ACC112 (cell line): ENCODE measurements at regions not wholly inside any gene's neighbourhood (a gene's known extent, or its start where the extent isn't known, plus 50 kb on each side); places are given as distances from the start of the nearest gene placed in this dataset.
A peak's percentile ranks its signal among the peaks of the same experiment; 100 is the strongest.

Experiments used
- H2AFZ ChIP-seq: fragments of 200-600 bp; sonication (generic); one replicate; pipeline ENCODE4 v1.6.0; 2017; ENCODE audit warnings: antibody characterized with exemption, low read length; ENCODE audit not compliant: unreplicated experiment
- H3K27ac ChIP-seq: fragments of 200-600 bp; sonication (generic); 2 replicates; pipeline ENCODE4 v1.5.1; 2014; ENCODE audit warnings: low read depth, mild to moderate bottlenecking, antibody characterized with exemption, low read length, moderate library complexity
- H3K27me3 ChIP-seq: fragments of 200-600 bp; sonication (generic); 2 replicates; pipeline ENCODE4 v1.6.1; 2014; ENCODE audit warnings: mild to moderate bottlenecking, antibody characterized with exemption, low read length, moderate library complexity, mixed read lengths; ENCODE audit not compliant: insufficient read depth
- H3K36me3 ChIP-seq: fragments of 200-600 bp; sonication (generic); 2 replicates; pipeline ENCODE4 v1.6.1; 2016; ENCODE audit warnings: mild to moderate bottlenecking, antibody characterized with exemption, low read length, moderate library complexity, mixed read lengths; ENCODE audit not compliant: insufficient read depth
- H3K4me1 ChIP-seq: fragments of 200-600 bp; sonication (generic); one replicate; pipeline ENCODE4 v1.6.1; 2016; ENCODE audit warnings: low read length, mixed read lengths; ENCODE audit not compliant: insufficient read depth, unreplicated experiment, control insufficient read depth
- H3K4me3 ChIP-seq: fragments of 200-600 bp; sonication (generic); 2 replicates; pipeline ENCODE4 v1.5.1; 2014; ENCODE audit warnings: mild to moderate bottlenecking, low read depth, low read length
- H3K79me2 ChIP-seq: fragments of 200-600 bp; sonication (generic); one replicate; pipeline ENCODE4 v1.6.0; 2016; ENCODE audit warnings: low read length; ENCODE audit not compliant: control insufficient read depth, unreplicated experiment, insufficient read depth

DNA sequence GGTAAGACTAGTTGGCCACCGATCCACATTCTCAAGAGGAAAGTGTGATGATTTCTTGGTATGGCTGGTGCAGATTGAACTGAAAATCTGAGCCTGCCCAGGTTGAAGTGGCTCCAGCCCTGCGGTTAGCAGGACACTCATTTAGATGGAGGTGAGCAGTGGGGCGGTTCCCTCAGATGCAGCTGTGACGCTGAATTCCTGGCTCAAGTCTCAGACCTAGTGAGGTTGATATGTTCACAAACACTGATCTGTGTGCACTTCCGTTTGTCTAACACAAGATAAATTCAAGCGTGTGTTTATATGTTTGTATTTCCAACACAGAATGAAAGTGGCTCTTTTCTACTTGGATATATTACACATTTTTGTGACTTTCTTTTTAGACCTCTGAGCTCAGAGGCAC is 83.4 kb upstream of the FRMD1 start:
- no peak overlapping the region for H3K27ac ChIP-seq
- peaks cover 11% of the 10 kb centered on the region for H3K4me1 ChIP-seq
- no peaks in the 10 kb centered on the region for H3K36me3 ChIP-seq
- no peak overlapping the region for H3K4me3 ChIP-seq
- H3K79me2 ChIP-seq, result no peaks in the 10 kb centered on the region
- H3K27me3 ChIP-seq, result no peaks in the 10 kb centered on the region
- H2AFZ ChIP-seq, result no peak overlapping the region

DNA sequence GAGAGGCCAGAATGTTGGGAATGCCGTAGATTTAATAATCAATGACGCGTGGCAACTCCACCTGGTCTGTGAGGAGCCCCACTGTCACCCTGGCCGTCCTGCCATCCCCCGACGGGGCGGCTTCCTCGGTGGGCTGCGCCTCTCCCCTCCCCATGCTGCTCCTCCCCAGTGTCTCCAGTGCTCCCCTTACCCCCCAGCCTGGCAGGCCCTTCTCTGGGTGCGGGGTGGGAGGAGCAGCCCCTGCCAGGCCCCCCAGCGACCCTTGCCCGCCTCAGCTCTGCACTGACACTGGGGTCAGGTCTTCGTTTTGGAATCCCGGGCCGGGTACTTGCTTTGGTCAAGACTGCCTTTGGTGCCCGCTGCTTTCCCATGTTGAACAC is 82.3 kb upstream of the FRMD1 start:
- no peak overlapping the region for H2AFZ ChIP-seq
- no peaks in the 10 kb centered on the region for H3K27me3 ChIP-seq
- peaks cover 19% of the 10 kb centered on the region for H3K4me1 ChIP-seq
- no peak overlapping the region for H3K4me3 ChIP-seq
- no peak overlapping the region for H3K27ac ChIP-seq
- H3K79me2 ChIP-seq, result no peaks in the 10 kb centered on the region
- H3K36me3 ChIP-seq, result no peaks in the 10 kb centered on the region

DNA sequence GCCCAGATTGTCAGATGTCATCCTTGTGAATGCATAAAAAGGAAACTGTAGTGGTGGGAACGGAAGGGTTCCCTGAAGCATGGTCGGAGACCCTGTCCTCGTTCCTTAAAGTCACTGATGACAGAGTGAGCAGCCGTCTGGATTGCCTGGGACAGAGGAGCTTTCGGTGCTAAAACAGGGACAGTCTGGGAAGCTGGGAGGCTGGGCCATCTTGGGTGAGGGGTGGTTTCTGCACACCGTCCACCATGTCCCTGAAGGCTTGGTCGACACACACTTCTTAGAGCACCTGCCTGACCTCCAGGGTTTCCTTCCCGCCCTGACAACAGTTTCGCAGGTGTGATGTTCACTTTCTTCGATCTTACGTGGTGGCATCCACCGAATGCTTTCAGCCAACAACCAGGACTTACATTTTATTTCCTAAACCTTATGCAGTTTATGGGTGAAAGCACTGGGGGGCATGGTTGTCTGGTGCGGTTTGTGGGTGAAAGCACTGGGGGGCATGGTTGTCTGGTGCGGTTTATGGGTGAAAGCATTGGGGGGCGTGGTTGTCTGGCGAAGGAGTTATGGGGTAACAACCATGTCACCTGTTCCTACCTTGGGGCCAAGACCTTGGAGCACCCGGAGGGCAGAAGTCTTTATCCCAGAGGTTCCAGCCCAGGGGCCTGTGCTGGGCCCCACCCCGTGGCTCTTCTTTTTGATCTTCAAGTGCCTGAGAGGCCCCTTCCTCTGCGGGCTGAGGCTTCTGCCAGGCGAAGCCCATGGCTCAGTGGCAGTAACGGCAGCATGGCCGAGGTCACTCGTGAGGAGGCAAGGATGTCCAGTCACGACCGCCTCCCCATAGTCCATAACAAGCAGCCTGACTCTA is 81.7 kb upstream of the FRMD1 start:
- Histone ChIP-seq H3K4me1 (peaks cover 19% of the 10 kb centered on the region), H3K4me3 (no peak overlapping the region), H2AFZ (no peak overlapping the region), H3K27me3 (no peaks in the 10 kb centered on the region), H3K36me3 (no peaks in the 10 kb centered on the region), H3K79me2 (no peaks in the 10 kb centered on the region), H3K27ac (no peak overlapping the region)

DNA sequence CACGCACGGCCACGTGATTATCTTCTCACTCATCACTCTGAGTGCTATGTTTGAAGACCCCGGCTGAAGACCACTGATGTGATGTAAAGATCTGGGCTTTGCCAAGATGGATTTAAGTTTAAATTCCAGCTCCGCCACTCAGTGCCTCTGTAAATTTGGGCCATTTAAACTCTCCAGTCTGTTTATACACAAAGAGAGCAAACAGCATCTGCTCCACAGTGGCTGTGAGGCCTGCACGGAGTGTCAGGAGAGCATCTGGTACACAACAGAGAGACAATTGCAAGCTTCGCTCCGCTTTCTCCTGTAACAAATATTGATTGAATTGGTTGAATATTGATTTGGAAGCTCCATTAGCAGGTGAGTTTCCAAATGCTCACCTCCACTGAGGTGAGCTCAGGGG is 80.5 kb upstream of the FRMD1 start:
- no peaks in the 10 kb centered on the region for H3K36me3 ChIP-seq
- H2AFZ ChIP-seq, result no peak overlapping the region
- no peaks in the 10 kb centered on the region for H3K79me2 ChIP-seq
- no peak overlapping the region for H3K27ac ChIP-seq
- no peak overlapping the region for H3K4me3 ChIP-seq
- H3K27me3 ChIP-seq, result no peaks in the 10 kb centered on the region
- H3K4me1 ChIP-seq, result peaks cover 28% of the 10 kb centered on the region

DNA sequence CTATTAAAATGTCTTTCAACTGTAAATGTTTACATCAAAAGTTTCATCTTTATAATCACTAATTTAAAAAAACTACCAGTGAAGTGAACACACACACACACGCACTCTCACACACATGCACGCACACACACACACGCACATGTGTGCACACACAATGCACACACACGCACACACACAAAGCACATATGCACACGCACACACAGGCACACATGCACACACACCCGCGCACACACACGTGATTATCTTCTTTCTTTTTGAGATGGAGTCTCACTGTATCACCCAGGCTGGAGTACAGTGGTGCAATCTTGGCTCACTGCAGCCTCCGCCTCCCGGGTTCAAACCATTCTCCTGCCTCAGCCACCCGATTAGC is 80.0 kb upstream of the FRMD1 start:
- no peak overlapping the region for H2AFZ ChIP-seq
- H3K79me2 ChIP-seq, result no peaks in the 10 kb centered on the region
- no peaks in the 10 kb centered on the region for H3K27me3 ChIP-seq
- no peak overlapping the region for H3K27ac ChIP-seq
- no peaks in the 10 kb centered on the region for H3K36me3 ChIP-seq
- peaks cover 28% of the 10 kb centered on the region for H3K4me1 ChIP-seq
- no peak overlapping the region for H3K4me3 ChIP-seq

- H3K27ac ChIP-seq, result peak overlapping the region; percentile 76
- peaks cover 28% of the 10 kb centered on the region for H3K4me1 ChIP-seq
- H3K4me3 ChIP-seq, result no peak overlapping the region
- no peaks in the 10 kb centered on the region for H3K79me2 ChIP-seq
- no peak overlapping the region for H2AFZ ChIP-seq
- H3K36me3 ChIP-seq, result no peaks in the 10 kb centered on the region
- H3K27me3 ChIP-seq, result no peaks in the 10 kb centered on the region
Measured at GRCh38 chr6:168158213-168158979, 79.4 kb upstream of the FRMD1 start.

GRCh38 chr6:168157272-168158212 is 78.5 kb upstream of the FRMD1 start:
- peaks cover 28% of the 10 kb centered on the region for H3K4me1 ChIP-seq
- no peaks in the 10 kb centered on the region for H3K36me3 ChIP-seq
- peak overlapping the region; percentile 85 for H2AFZ ChIP-seq
- H3K79me2 ChIP-seq, result no peaks in the 10 kb centered on the region
- H3K27me3 ChIP-seq, result no peaks in the 10 kb centered on the region
- peak overlapping the region; percentile 76 for H3K27ac ChIP-seq
- peak overlapping the region; percentile 69 for H3K4me3 ChIP-seq

GRCh38 chr6:168156742-168157265 is 77.8 kb upstream of the FRMD1 start:
- Histone ChIP-seq H3K79me2 (no peaks in the 10 kb centered on the region), H3K27me3 (no peaks in the 10 kb centered on the region), H3K36me3 (no peaks in the 10 kb centered on the region), H2AFZ (peak overlapping the region; percentile 85), H3K27ac (peak overlapping the region; percentile 76), H3K4me1 (peaks cover 28% of the 10 kb centered on the region), H3K4me3 (peak overlapping the region; percentile 69; the same call in 1 of the 2 replicates)

DNA sequence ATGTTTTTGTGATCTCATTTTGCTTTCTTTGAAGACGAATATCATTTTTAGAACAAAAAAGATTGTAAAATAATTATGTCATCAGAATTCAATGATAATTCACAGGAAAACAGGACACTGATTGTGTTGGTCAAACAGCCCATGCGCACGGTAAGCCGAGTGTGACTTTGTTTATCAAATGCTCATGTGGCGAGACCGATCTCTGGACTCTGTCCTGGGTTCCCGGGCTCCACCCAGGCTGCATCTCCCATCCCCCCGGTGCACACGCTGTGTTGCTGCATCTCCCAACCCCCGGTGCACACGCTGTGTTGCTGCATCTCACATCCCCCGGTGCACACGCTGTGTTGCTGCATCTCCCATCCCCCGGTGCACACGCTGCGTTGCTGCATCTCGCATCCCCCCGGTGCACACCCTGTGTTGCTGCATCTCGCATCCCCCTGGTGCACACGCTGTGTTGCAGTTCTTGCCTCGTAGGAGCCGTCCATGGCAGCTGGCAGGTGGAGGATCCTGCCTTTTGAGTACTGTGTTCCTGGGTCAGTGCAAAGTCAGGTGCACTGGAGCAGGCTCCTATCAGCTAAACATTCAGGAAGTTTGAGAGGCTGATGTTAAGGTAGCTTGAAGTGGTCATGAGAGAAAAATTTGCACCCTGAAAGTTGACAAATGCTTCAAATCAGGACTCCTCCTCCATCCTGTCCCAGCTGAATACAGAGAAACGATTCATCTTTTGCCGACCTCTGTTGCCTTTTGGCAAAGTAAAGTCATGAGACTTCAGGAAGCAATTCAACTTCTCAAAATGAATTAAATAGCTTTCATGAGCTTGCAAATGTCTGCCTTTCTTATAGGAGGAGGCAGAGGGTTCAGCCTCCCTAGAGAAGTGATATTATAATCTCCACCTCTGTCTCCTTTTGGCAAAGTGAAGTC is 77.1 kb upstream of the FRMD1 start:
- H3K4me3 ChIP-seq, result no peak overlapping the region
- H3K79me2 ChIP-seq, result no peaks in the 10 kb centered on the region
- no peak overlapping the region for H3K27ac ChIP-seq
- H3K4me1 ChIP-seq, result peaks cover 28% of the 10 kb centered on the region
- H3K27me3 ChIP-seq, result no peaks in the 10 kb centered on the region
- no peak overlapping the region for H2AFZ ChIP-seq
- no peaks in the 10 kb centered on the region for H3K36me3 ChIP-seq
